MM.1S (cell line): ENCODE measurements at regions not wholly inside any gene's neighbourhood (a gene's known extent, or its start where the extent isn't known, plus 50 kb on each side); places are given as distances from the start of the nearest gene placed in this dataset.

Source experiments
- CTCF ChIP-seq: fragments of 300-600 bp; sonication (generic); IDR thresholded peaks from 2 replicates; pipeline ENCODE4 v1.5.1; 2016; ENCODE audit warnings: antibody characterized with exemption, low read length, mixed read lengths
- EZH2 ChIP-seq: fragments of 300-600 bp; sonication (generic); optimal IDR thresholded peaks from 2 replicates; pipeline ENCODE3; 2017; ENCODE audit warnings: low read depth, mild to moderate bottlenecking, antibody characterized with exemption, low read length, mixed read lengths

GRCh38 chr20:48126227-48126740 is 341.0 kb upstream of the SULF2 start:
- TF ChIP-seq CTCF (no peak), EZH2 (no peak)
